ENCODE measurements at regions not wholly inside any gene's neighbourhood (a gene's known extent, or its start where the extent isn't known, plus 50 kb on each side); places are given as distances from the start of the nearest gene placed in this dataset.
"Not testable (repeated sequence)": the region's sequence is repeated elsewhere in the genome, so short reads cannot be mapped to it uniquely, and the experiment has no call there.

GRCh38 chr10:78096486-78096885, 62.8 kb downstream of the RPS24 start:
- H3K27ac ChIP-seq; H3K9me3 ChIP-seq; H3K27me3 ChIP-seq; H3K4me1 ChIP-seq; ATAC-seq; intact Hi-C loops (cut with DNase I; ENCODE audit: low total_unique reads); H3K4me3 ChIP-seq; H3K36me3 ChIP-seq; DNase-seq; in situ Hi-C loops (cut with MboI; ENCODE audit: low sequenced_read_pairs in 4 of 4): not testable (repeated sequence)

GRCh38 chr10:78102593-78102992, 68.9 kb downstream of the RPS24 start:
- H3K27me3 ChIP-seq; ATAC-seq; H3K36me3 ChIP-seq; H3K4me1 ChIP-seq; in situ Hi-C loops (cut with MboI; ENCODE audit: low sequenced_read_pairs in 4 of 4); intact Hi-C loops (cut with DNase I; ENCODE audit: low total_unique reads); H3K9me3 ChIP-seq; DNase-seq; H3K4me3 ChIP-seq; H3K27ac ChIP-seq: not testable (repeated sequence)

- Histone ChIP-seq H3K36me3 (no peaks in the 10 kb centered on the region), H3K27ac (no peak overlapping the region), H3K27me3 (peaks cover 0 to 4% (median 0%) of the 10 kb centered on the region in 3 donors), H3K9me3 (no peaks in the 10 kb centered on the region), H3K4me1 (no peaks in the 10 kb centered on the region), H3K4me3 (no peak overlapping the region)
- intact Hi-C loops (cut with DNase I; ENCODE audit: low total_unique reads) (no loop called here), in situ Hi-C loops (cut with MboI; ENCODE audit: low sequenced_read_pairs in 4 of 4) (no loop called here)
- TF ChIP-seq CTCF (IDR thresholded peaks at IDR 0.05 in 4 of 5, conservative IDR thresholded peaks at IDR 0.05 in 1 of 5): no peak
- no peak for TF ChIP-seq POLR2A (IDR thresholded peaks at IDR 0.05)
- ATAC-seq: no peak
- no peak for DNase-seq
Observed at GRCh38 chr10:78109210-78109609, 75.5 kb downstream of the RPS24 start.

- intact Hi-C loops (cut with DNase I; ENCODE audit: low total_unique reads) (no loop called here), in situ Hi-C loops (cut with MboI; ENCODE audit: low sequenced_read_pairs in 4 of 4) (no loop called here)
- ATAC-seq: no peak
- H3K27me3 ChIP-seq: peaks cover 0 to 9% (median 0%) of the 10 kb centered on the region in 3 donors
- no peaks in the 10 kb centered on the region for H3K9me3 ChIP-seq
- no peak for TF ChIP-seq CTCF (IDR thresholded peaks at IDR 0.05 in 4 of 5, conservative IDR thresholded peaks at IDR 0.05 in 1 of 5)
- no peak for TF ChIP-seq POLR2A (IDR thresholded peaks at IDR 0.05)
- no peaks in the 10 kb centered on the region for H3K36me3 ChIP-seq
- no peak overlapping the region for H3K27ac ChIP-seq
- H3K4me3 ChIP-seq: no peak overlapping the region
- no peaks in the 10 kb centered on the region for H3K4me1 ChIP-seq
- DNase-seq: no peak
Observed at GRCh38 chr10:78115135-78115853, 81.6 kb downstream of the RPS24 start.

GRCh38 chr10:78116361-78116760, 82.7 kb downstream of the RPS24 start:
- in situ Hi-C loops (cut with MboI; ENCODE audit: low sequenced_read_pairs in 4 of 4) (no loop called here), intact Hi-C loops (cut with DNase I; ENCODE audit: low total_unique reads) (no loop called here)
- DNase-seq: no peak
- no peaks in the 10 kb centered on the region for H3K4me1 ChIP-seq
- no peaks in the 10 kb centered on the region for H3K9me3 ChIP-seq
- no peak overlapping the region for H3K27ac ChIP-seq
- TF ChIP-seq POLR2A (IDR thresholded peaks at IDR 0.05) (no peak), CTCF (IDR thresholded peaks at IDR 0.05 in 4 of 5, conservative IDR thresholded peaks at IDR 0.05 in 1 of 5) (no peak)
- H3K27me3 ChIP-seq: peaks cover 0 to 9% (median 0%) of the 10 kb centered on the region in 3 donors
- ATAC-seq: no peak
- H3K36me3 ChIP-seq: no peaks in the 10 kb centered on the region
- H3K4me3 ChIP-seq: no peak overlapping the region

- in situ Hi-C loops (cut with MboI; ENCODE audit: low sequenced_read_pairs in 4 of 4) (no loop called here), intact Hi-C loops (cut with DNase I; ENCODE audit: low total_unique reads) (no loop called here)
- no peaks in the 10 kb centered on the region for H3K36me3 ChIP-seq
- H3K27me3 ChIP-seq: peaks cover 0 to 9% (median 0%) of the 10 kb centered on the region in 3 donors
- ATAC-seq (no peak), DNase-seq (no peak)
- peaks cover 0 to 13% (median 0%) of the 10 kb centered on the region in 3 donors for H3K9me3 ChIP-seq
- no peak overlapping the region for H3K27ac ChIP-seq
- no peaks in the 10 kb centered on the region for H3K4me1 ChIP-seq
- H3K4me3 ChIP-seq: no peak overlapping the region
- no peak for TF ChIP-seq CTCF (IDR thresholded peaks at IDR 0.05 in 4 of 5, conservative IDR thresholded peaks at IDR 0.05 in 1 of 5)
- TF ChIP-seq POLR2A (IDR thresholded peaks at IDR 0.05): no peak
Observed at GRCh38 chr10:78118591-78118990, 84.9 kb downstream of the RPS24 start.

Data from gastrocnemius medialis (tissue), 4 donors.